Nephron (organoid): ENCODE measurements at regions not wholly inside any gene's neighbourhood (a gene's known extent, or its start where the extent isn't known, plus 50 kb on each side); places are given as distances from the start of the nearest gene placed in this dataset.

Experiments
- H3K27ac Mint-ChIP-seq, 3 experiments: 2 replicates each; pipeline ENCODE4 v1.8.0; 2020; ENCODE audit warnings: mixed read lengths in 3 of 3, mild to moderate bottlenecking in 2 of 3, moderate library complexity in 1 of 3
- H3K27me3 Mint-ChIP-seq: 2 replicates; pipeline ENCODE4 v1.8.0; 2021; ENCODE audit warnings: low read depth, mild to moderate bottlenecking, moderate library complexity, mixed read lengths
- H3K36me3 Mint-ChIP-seq: 2 replicates; pipeline ENCODE4 v1.8.0; 2020; ENCODE audit warnings: low read depth, mixed read lengths
- H3K4me1 Mint-ChIP-seq: 2 replicates; pipeline ENCODE4 v1.8.0; 2020; ENCODE audit warnings: mixed read lengths
- H3K4me3 Mint-ChIP-seq, 3 experiments: 2 replicates each; pipeline ENCODE4 v1.8.0; 2020; ENCODE audit warnings: mild to moderate bottlenecking in 3 of 3, mixed read lengths in 3 of 3, moderate library complexity in 2 of 3
- H3K9me3 Mint-ChIP-seq: 2 replicates; pipeline ENCODE4 v1.8.0; 2020; ENCODE audit warnings: mixed read lengths
- CTCF ChIP-seq, 3 experiments: fragments of 200-600 bp; sonication (generic); IDR thresholded peaks; one replicate each; pipeline ENCODE4 v1.5.0; 2021; ENCODE audit warnings: antibody characterized with exemption in 3 of 3; ENCODE audit not compliant: unreplicated experiment in 3 of 3

- H3K36me3 Mint-ChIP-seq = no peaks in the 10 kb centered on the region
- no peaks in the 10 kb centered on the region for H3K9me3 Mint-ChIP-seq
- no peak overlapping the region for H3K27ac Mint-ChIP-seq
- no peaks in the 10 kb centered on the region for H3K27me3 Mint-ChIP-seq
- H3K4me3 Mint-ChIP-seq = no peak overlapping the region
- TF ChIP-seq CTCF (IDR thresholded peaks at IDR 0.05; ENCODE audit: unreplicated experiment in 3 of 3) = no peak
- H3K4me1 Mint-ChIP-seq = peaks cover 5% of the 10 kb centered on the region
Observed at GRCh38 chr20:16940701-16941100, 192.5 kb downstream of the OTOR start.

DNA sequence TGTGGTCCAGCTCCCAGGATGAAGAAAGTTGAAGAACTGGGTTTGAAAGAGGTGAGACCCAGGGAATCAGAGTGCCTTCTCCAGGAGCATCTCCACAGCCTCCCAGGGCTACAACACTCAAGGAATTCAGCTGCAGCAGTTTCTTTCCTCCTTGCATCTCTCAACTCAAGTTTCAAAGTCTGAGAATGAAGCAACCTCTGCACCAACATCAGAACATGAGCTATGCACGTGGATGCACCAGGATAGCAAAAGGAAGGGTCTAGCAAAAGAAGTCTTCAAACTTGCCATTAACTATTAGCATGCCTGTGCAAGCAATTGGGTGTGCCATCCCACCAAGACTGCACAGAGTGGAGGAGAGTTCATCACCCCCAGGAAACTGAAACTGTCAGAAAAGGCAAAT, 193.9 kb downstream of the OTOR start:
- H3K9me3 Mint-ChIP-seq = no peaks in the 10 kb centered on the region
- H3K27me3 Mint-ChIP-seq = no peaks in the 10 kb centered on the region
- no peak overlapping the region for H3K4me3 Mint-ChIP-seq
- no peaks in the 10 kb centered on the region for H3K36me3 Mint-ChIP-seq
- peaks cover 10% of the 10 kb centered on the region for H3K4me1 Mint-ChIP-seq
- H3K27ac Mint-ChIP-seq = no peak overlapping the region
- TF ChIP-seq CTCF (IDR thresholded peaks at IDR 0.05; ENCODE audit: unreplicated experiment in 3 of 3) = no peak

- Mint-ChIP-seq H3K9me3 (no peaks in the 10 kb centered on the region), H3K27ac (no peak overlapping the region), H3K36me3 (no peaks in the 10 kb centered on the region), H3K27me3 (no peaks in the 10 kb centered on the region), H3K4me3 (no peak overlapping the region), H3K4me1 (peaks cover 10% of the 10 kb centered on the region)
- TF ChIP-seq CTCF (IDR thresholded peaks at IDR 0.05; ENCODE audit: unreplicated experiment in 3 of 3) = no peak
Observed at GRCh38 chr20:16942756-16943155, 194.6 kb downstream of the OTOR start.

DNA sequence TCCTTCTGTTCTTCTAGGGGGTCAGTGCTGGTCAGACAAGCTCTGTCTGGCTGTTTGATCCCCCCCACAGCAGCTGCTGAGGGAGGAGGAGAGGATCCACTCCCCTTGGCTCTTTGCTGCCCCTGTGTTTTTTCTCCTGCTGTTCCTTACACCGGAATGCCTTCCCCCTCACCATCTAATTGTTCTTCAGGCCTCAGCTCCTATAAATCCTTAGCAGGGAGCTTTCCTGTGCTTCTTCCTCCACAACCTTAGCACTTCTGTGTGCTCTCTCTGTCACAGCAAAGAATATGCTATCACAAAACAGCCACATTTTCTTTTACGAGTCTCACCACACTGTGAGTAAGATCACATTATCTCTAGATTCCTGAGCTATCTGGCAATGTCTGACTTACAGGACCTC, 196.6 kb downstream of the OTOR start:
- H3K27me3 Mint-ChIP-seq = no peaks in the 10 kb centered on the region
- no peak for TF ChIP-seq CTCF (IDR thresholded peaks at IDR 0.05; ENCODE audit: unreplicated experiment in 3 of 3)
- peaks cover 6% of the 10 kb centered on the region for H3K9me3 Mint-ChIP-seq

GRCh38 chr20:16945619-16946018, 197.5 kb downstream of the OTOR start:
- Mint-ChIP-seq H3K36me3 (no peaks in the 10 kb centered on the region), H3K27ac (no peak overlapping the region), H3K27me3 (no peaks in the 10 kb centered on the region), H3K4me1 (peaks cover 10% of the 10 kb centered on the region), H3K9me3 (peaks cover 14% of the 10 kb centered on the region), H3K4me3 (no peak overlapping the region)
- TF ChIP-seq CTCF (IDR thresholded peaks at IDR 0.05; ENCODE audit: unreplicated experiment in 3 of 3) = no peak

More for the DNA sequence above, 196.6 kb downstream of the OTOR start:
- Mint-ChIP-seq H3K36me3 (no peaks in the 10 kb centered on the region), H3K27ac (no peak overlapping the region), H3K4me1 (peaks cover 10% of the 10 kb centered on the region), H3K4me3 (no peak overlapping the region)

DNA sequence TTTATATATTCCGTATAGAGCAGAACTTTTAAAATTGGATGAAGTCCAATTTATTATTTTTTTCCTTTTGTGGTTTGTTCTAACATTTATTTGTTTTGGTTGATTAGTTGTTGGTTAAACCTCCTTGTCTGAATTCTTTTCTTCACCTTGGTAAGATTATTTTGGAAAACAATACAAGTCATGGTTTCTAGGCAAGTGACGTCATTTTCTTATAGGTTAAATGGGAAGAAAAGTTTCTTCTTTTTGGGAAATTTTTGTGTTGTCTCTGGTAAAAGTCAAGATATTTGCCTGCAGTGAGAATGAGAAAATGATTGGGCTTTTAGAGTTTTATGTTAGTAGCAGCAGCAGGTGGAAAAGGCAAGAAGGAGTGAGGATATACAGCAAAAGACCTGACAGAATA, 197.9 kb downstream of the OTOR start:
- no peaks in the 10 kb centered on the region for H3K27me3 Mint-ChIP-seq
- no peak for TF ChIP-seq CTCF (IDR thresholded peaks at IDR 0.05; ENCODE audit: unreplicated experiment in 3 of 3)
- H3K9me3 Mint-ChIP-seq = peaks cover 16% of the 10 kb centered on the region
- no peaks in the 10 kb centered on the region for H3K36me3 Mint-ChIP-seq
- no peak overlapping the region for H3K4me3 Mint-ChIP-seq
- H3K4me1 Mint-ChIP-seq = peaks cover 10% of the 10 kb centered on the region
- no peak overlapping the region for H3K27ac Mint-ChIP-seq
